DMS153 treated with DMSO at 0.1 percent for 48 hours (cell line): ENCODE measurements at regions not wholly inside any gene's neighbourhood (a gene's known extent, or its start where the extent isn't known, plus 50 kb on each side); places are given as distances from the start of the nearest gene placed in this dataset.
"Not testable (repeated sequence)": the region's sequence is repeated elsewhere in the genome, so short reads cannot be mapped to it uniquely, and the experiment has no call there.

Source experiments
- DNase-seq: peaks from one replicate; lab custom pipeline; 2025; ENCODE audit not compliant: unreplicated experiment; lab: John Stamatoyannopoulos, UW

- no peak for DNase-seq
Measured at GRCh38 chr3:24545887-24546286, 51.2 kb upstream of the THRB start.

- DNase-seq, result no peak
Measured at GRCh38 chr3:24548278-24548677, 53.6 kb upstream of the THRB start.

- DNase-seq, result no peak
Measured at GRCh38 chr3:24550588-24550987, 55.9 kb upstream of the THRB start.

- no peak for DNase-seq
Measured at GRCh38 chr3:24551626-24552025, 57.0 kb upstream of the THRB start.

- DNase-seq, result no peak
Measured at GRCh38 chr3:24562895-24563294, 68.2 kb upstream of the THRB start.

- DNase-seq, result no peak
Measured at GRCh38 chr3:24565053-24565452, 70.4 kb upstream of the THRB start.

- DNase-seq, result no peak
Measured at GRCh38 chr3:24565656-24566055, 71.0 kb upstream of the THRB start.

GRCh38 chr3:24566927-24567326 is 72.3 kb upstream of the THRB start:
- DNase-seq, result no peak

GRCh38 chr3:24572409-24572808 is 77.8 kb upstream of the THRB start:
- DNase-seq, result not testable (repeated sequence)

- DNase-seq, result no peak
Measured at GRCh38 chr3:24573576-24573975, 78.9 kb upstream of the THRB start.

- no peak for DNase-seq
Measured at GRCh38 chr3:24578324-24578723, 83.7 kb upstream of the THRB start.

- no peak for DNase-seq
Measured at GRCh38 chr3:24578951-24579421, 84.3 kb upstream of the THRB start.

GRCh38 chr3:24582431-24583403 is 88.1 kb upstream of the THRB start:
- DNase-seq, result no peak

- no peak for DNase-seq
Measured at GRCh38 chr3:24586920-24587319, 92.3 kb upstream of the THRB start.

GRCh38 chr3:24588629-24589512 is 94.2 kb upstream of the THRB start:
- no peak for DNase-seq

- DNase-seq, result no peak
Measured at GRCh38 chr3:24589513-24589851, 94.8 kb upstream of the THRB start.

GRCh38 chr3:24589931-24590880 is 95.6 kb upstream of the THRB start:
- DNase-seq, result no peak

- DNase-seq, result no peak
Measured at GRCh38 chr3:24591191-24591590, 96.5 kb upstream of the THRB start.

GRCh38 chr3:24591661-24592555 is 97.3 kb upstream of the THRB start:
- no peak for DNase-seq

GRCh38 chr3:24594161-24594560 is 99.5 kb upstream of the THRB start:
- no peak for DNase-seq
